ENCODE measurements at regions not wholly inside any gene's neighbourhood (a gene's known extent, or its start where the extent isn't known, plus 50 kb on each side); places are given as distances from the start of the nearest gene placed in this dataset.

- TF ChIP-seq CTCF (conservative IDR thresholded peaks at IDR 0.05; ENCODE audit: low read depth in 2 of 2) (no peak), REST (IDR thresholded peaks at IDR 0.05; ENCODE audit: unreplicated experiment) (no peak), ETS1 (IDR thresholded peaks at IDR 0.05) (no peak), STAT1 (IDR thresholded peaks at IDR 0.05; ENCODE audit: unreplicated experiment) (no peak), JUNB (IDR thresholded peaks at IDR 0.05; ENCODE audit: unreplicated experiment) (no peak)
Measured at GRCh38 chr1:73180397-73181189, 898.3 kb upstream of the NEGR1 start (continued).

GRCh38 chr1:73176902-73177301 is 894.6 kb upstream of the NEGR1 start:
- Histone ChIP-seq H3F3A (replicated peaks; ENCODE audit: low read depth) (no peaks in the 10 kb centered on the region), H3K36me3 (ENCODE audit: insufficient read depth) (no peaks in the 10 kb centered on the region; the same call in 1 of the 2 replicates), H4K20me1 (replicated peaks; ENCODE audit: insufficient read depth) (no peaks in the 10 kb centered on the region), H3K4me3 (no peak overlapping the region), H3K4me1 (ENCODE audit: insufficient read depth) (no peaks in the 10 kb centered on the region), H3K9me2 (ENCODE audit: insufficient read depth) (peaks cover 16% of the 10 kb centered on the region; the same call in 1 of the 2 replicates), H3K27ac (ENCODE audit: low read depth) (no peak overlapping the region), H2AFZ (no peak overlapping the region), H3K4me2 (no peak overlapping the region), H3K27me3 (ENCODE audit: insufficient read depth) (no peaks in the 10 kb centered on the region), H3K79me2 (replicated peaks; ENCODE audit: insufficient read depth) (no peaks in the 10 kb centered on the region)
- Mint-ChIP-seq H3K27ac (peak overlapping the region; percentile 36), H3K4me1 (peaks cover 3% of the 10 kb centered on the region; the same call in 1 of the 3 replicates), H3K36me3 (ENCODE audit: low read depth) (no peaks in the 10 kb centered on the region), H3K4me3 (no peak overlapping the region), H3K27me3 (ENCODE audit: insufficient read depth, low read depth, poor library complexity) (peaks cover 3% of the 10 kb centered on the region), H3K9me3 (no peaks in the 10 kb centered on the region; the same call in 2 of the 3 replicates)
- DNase-seq (ENCODE audit: low spot score) (peak; percentile 20), ATAC-seq (no peak)
- TF ChIP-seq ZNF462 (CRISPR knock-in tag; IDR thresholded peaks at IDR 0.05) (no peak), CREB1 (CRISPR knock-in tag; IDR thresholded peaks at IDR 0.05; ENCODE audit: low read depth) (no peak), JUNB (IDR thresholded peaks at IDR 0.05; ENCODE audit: unreplicated experiment) (no peak), CTCF (conservative IDR thresholded peaks at IDR 0.05; ENCODE audit: low read depth in 2 of 2) (no peak)

Measured in GM23338 (cell line).